Stimulated activated naive CD8-positive, alpha-beta T cell treated with anti-CD3 and anti-CD28 coated beads, Interleukin-15, Interleukin-2, amounts not matched to agents 100 ng/mL and 50 ng/mL, for 24 hours (primary cell): ENCODE measurements at regions not wholly inside any gene's neighbourhood (a gene's known extent, or its start where the extent isn't known, plus 50 kb on each side); places are given as distances from the start of the nearest gene placed in this dataset.
"Not testable (repeated sequence)": the region's sequence is repeated elsewhere in the genome, so short reads cannot be mapped to it uniquely, and the experiment has no call there.

Experiments used
- H3K27ac Mint-ChIP-seq: one replicate; pipeline ENCODE4 v1.8.0; 2021; ENCODE audit warnings: mild to moderate bottlenecking, mixed read lengths
- H3K27me3 Mint-ChIP-seq: one replicate; pipeline ENCODE4 v1.8.0; 2021; ENCODE audit warnings: mixed read lengths
- H3K36me3 Mint-ChIP-seq: one replicate; pipeline ENCODE4 v1.8.0; 2021; ENCODE audit warnings: low read depth, mixed read lengths
- H3K4me1 Mint-ChIP-seq: one replicate; pipeline ENCODE4 v1.8.0; 2021; ENCODE audit warnings: low read depth, mixed read lengths
- H3K4me3 Mint-ChIP-seq: one replicate; pipeline ENCODE4 v1.8.0; 2021; ENCODE audit warnings: mild to moderate bottlenecking, mixed read lengths
- H3K9me3 Mint-ChIP-seq: one replicate; pipeline ENCODE4 v1.8.0; 2021; ENCODE audit warnings: mixed read lengths

GRCh38 chr2:126979039-126980003 lies 80.6 kb downstream of the TEX51 start:
- Mint-ChIP-seq H3K4me1 (peaks cover 10% of the 10 kb centered on the region), H3K9me3 (no peaks in the 10 kb centered on the region), H3K27me3 (no peaks in the 10 kb centered on the region), H3K27ac (no peak overlapping the region), H3K36me3 (no peaks in the 10 kb centered on the region), H3K4me3 (no peak overlapping the region)

GRCh38 chr2:126981476-126981875 lies 82.8 kb downstream of the TEX51 start:
- H3K36me3 Mint-ChIP-seq, result no peaks in the 10 kb centered on the region
- H3K9me3 Mint-ChIP-seq, result no peaks in the 10 kb centered on the region
- H3K4me3 Mint-ChIP-seq, result no peak overlapping the region
- H3K4me1 Mint-ChIP-seq, result peaks cover 10% of the 10 kb centered on the region
- H3K27ac Mint-ChIP-seq, result no peak overlapping the region
- H3K27me3 Mint-ChIP-seq, result peaks cover 3% of the 10 kb centered on the region

- H3K27ac Mint-ChIP-seq, result no peak overlapping the region
- no peak overlapping the region for H3K4me3 Mint-ChIP-seq
- peaks cover 10% of the 10 kb centered on the region for H3K27me3 Mint-ChIP-seq
- H3K36me3 Mint-ChIP-seq, result no peaks in the 10 kb centered on the region
- peaks cover 8% of the 10 kb centered on the region for H3K4me1 Mint-ChIP-seq
- H3K9me3 Mint-ChIP-seq, result no peaks in the 10 kb centered on the region
Observed at GRCh38 chr2:126982935-126983334, 84.2 kb downstream of the TEX51 start.

- Mint-ChIP-seq H3K4me3 (no peak overlapping the region), H3K27ac (no peak overlapping the region), H3K36me3 (no peaks in the 10 kb centered on the region), H3K9me3 (no peaks in the 10 kb centered on the region), H3K27me3 (peaks cover 31% of the 10 kb centered on the region), H3K4me1 (no peaks in the 10 kb centered on the region)
Observed at GRCh38 chr2:126986631-126987187, 88.0 kb downstream of the TEX51 start.

- Mint-ChIP-seq H3K36me3 (no peaks in the 10 kb centered on the region), H3K9me3 (no peaks in the 10 kb centered on the region), H3K4me3 (no peak overlapping the region), H3K27me3 (peaks cover 39% of the 10 kb centered on the region), H3K4me1 (no peaks in the 10 kb centered on the region), H3K27ac (no peak overlapping the region)
Observed at GRCh38 chr2:126988482-126988881, 89.8 kb downstream of the TEX51 start.

- not testable (repeated sequence) for H3K4me1 Mint-ChIP-seq, H3K27ac Mint-ChIP-seq, H3K4me3 Mint-ChIP-seq, H3K9me3 Mint-ChIP-seq, H3K36me3 Mint-ChIP-seq
- H3K27me3 Mint-ChIP-seq, result peaks cover 39% of the 10 kb centered on the region
Observed at GRCh38 chr2:126989064-126989463, 90.4 kb downstream of the TEX51 start.

- no peak overlapping the region for H3K27ac Mint-ChIP-seq
- H3K27me3 Mint-ChIP-seq, result peaks cover 39% of the 10 kb centered on the region
- H3K36me3 Mint-ChIP-seq, result no peaks in the 10 kb centered on the region
- no peaks in the 10 kb centered on the region for H3K4me1 Mint-ChIP-seq
- H3K4me3 Mint-ChIP-seq, result no peak overlapping the region
- H3K9me3 Mint-ChIP-seq, result no peaks in the 10 kb centered on the region
Observed at GRCh38 chr2:126990200-126990599, 91.5 kb downstream of the TEX51 start.

GRCh38 chr2:126990605-126991532 lies 92.2 kb downstream of the TEX51 start:
- no peak overlapping the region for H3K27ac Mint-ChIP-seq
- no peaks in the 10 kb centered on the region for H3K4me1 Mint-ChIP-seq
- H3K27me3 Mint-ChIP-seq, result peaks cover 39% of the 10 kb centered on the region
- H3K4me3 Mint-ChIP-seq, result no peak overlapping the region
- H3K9me3 Mint-ChIP-seq, result no peaks in the 10 kb centered on the region
- no peaks in the 10 kb centered on the region for H3K36me3 Mint-ChIP-seq

DNA sequence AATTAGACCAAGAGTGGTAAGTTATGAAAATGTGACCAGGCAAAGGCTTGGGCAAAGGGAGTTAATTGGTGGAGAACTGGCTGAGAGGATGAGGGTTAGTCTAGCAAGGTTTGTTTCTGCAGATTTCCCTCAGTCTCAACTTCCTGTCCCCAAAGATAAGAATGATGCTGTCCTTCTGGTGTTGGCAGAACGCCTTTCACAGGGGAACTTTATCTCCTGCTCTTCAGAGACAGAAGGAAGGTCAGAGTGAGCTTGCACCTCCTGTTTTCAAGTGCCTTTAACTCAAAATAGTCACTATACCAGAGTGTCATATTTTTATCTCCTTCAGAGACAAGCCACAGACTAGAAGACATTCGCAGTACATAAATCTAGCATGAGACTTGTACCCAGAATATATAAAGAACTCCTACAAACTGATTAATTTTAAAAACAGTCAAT lies 95.7 kb downstream of the TEX51 start:
- no peak overlapping the region for H3K4me3 Mint-ChIP-seq

DNA sequence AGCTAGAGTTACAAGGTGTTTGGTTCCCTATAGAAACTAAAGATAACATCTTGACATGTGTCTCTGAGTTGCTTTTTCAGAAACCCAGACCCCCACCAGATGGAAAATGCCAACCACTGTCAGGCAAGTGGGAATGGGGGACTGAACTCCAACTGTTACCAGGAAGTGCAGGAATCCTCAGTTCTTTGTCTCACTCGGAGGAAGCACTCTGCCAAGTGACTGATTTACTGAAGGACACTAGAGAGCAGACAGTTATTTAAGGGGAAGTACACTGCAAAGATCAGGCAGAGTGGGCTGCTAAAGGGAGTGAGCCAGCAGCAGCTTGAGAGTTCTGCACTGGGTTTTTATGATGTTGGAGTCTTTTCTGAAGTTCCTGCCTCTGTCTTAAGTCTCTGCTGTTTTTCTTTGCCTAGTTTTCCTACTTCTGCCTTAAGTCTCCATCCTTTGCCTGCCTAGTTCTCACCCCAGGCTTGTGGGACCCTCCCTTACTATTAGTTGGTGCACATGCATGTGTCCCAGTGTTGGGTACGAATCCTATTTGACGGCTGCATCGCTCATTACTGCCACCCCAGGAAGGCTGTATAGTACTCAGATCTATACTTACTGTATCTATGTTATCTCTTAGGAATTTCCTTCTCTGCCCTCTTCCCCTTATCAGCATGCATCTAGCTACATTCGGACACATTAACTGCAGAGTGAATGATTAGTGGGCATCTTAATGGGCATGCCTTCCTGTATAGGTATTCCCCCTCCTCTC lies 97.1 kb downstream of the TEX51 start:
- Mint-ChIP-seq H3K36me3 (no peaks in the 10 kb centered on the region), H3K9me3 (no peaks in the 10 kb centered on the region), H3K27ac (no peak overlapping the region), H3K4me1 (no peaks in the 10 kb centered on the region), H3K4me3 (no peak overlapping the region), H3K27me3 (peaks cover 9% of the 10 kb centered on the region)

More for the DNA sequence above, 95.7 kb downstream of the TEX51 start:
- no peaks in the 10 kb centered on the region for H3K4me1 Mint-ChIP-seq
- H3K9me3 Mint-ChIP-seq, result no peaks in the 10 kb centered on the region
- no peaks in the 10 kb centered on the region for H3K36me3 Mint-ChIP-seq
- peaks cover 20% of the 10 kb centered on the region for H3K27me3 Mint-ChIP-seq
- no peak overlapping the region for H3K27ac Mint-ChIP-seq

DNA sequence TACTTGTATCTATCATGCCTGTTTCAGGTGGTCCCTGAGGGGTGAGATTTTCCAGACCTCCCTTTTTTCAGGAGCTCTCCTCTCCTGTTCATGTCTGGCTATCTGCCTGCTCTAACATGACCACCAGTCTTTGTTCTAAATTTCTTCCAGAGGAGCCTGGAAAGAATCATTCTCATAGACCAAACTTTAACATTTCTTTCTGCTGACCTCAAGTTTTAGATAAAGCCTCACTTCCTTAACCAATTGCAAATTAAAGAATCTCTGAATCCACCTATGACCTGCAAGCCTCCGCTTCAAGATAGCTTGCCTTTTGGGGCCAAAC lies 97.6 kb downstream of the TEX51 start:
- Mint-ChIP-seq H3K4me1 (no peaks in the 10 kb centered on the region), H3K4me3 (no peak overlapping the region), H3K27ac (no peak overlapping the region), H3K9me3 (no peaks in the 10 kb centered on the region), H3K36me3 (no peaks in the 10 kb centered on the region), H3K27me3 (peaks cover 8% of the 10 kb centered on the region)
